ENCODE measurements at regions not wholly inside any gene's neighbourhood (a gene's known extent, or its start where the extent isn't known, plus 50 kb on each side); places are given as distances from the start of the nearest gene placed in this dataset.
"Not testable (repeated sequence)": the region's sequence is repeated elsewhere in the genome, so short reads cannot be mapped to it uniquely, and the experiment has no call there.

- H3K27me3 Mint-ChIP-seq (ENCODE audit: low read depth in 3 of 3); DNase-seq; H3K27ac Mint-ChIP-seq; H3K36me3 Mint-ChIP-seq; H3K4me1 Mint-ChIP-seq; H3K4me3 Mint-ChIP-seq; H3K9me3 Mint-ChIP-seq: not testable (repeated sequence)
Observed at GRCh38 chrX:51178356-51178900, 154.2 kb upstream of the NUDT10 start.

GRCh38 chrX:51179805-51180204 is 152.8 kb upstream of the NUDT10 start:
- H3K9me3 Mint-ChIP-seq; H3K27me3 Mint-ChIP-seq (ENCODE audit: low read depth in 3 of 3); DNase-seq; H3K27ac Mint-ChIP-seq; H3K4me3 Mint-ChIP-seq; H3K4me1 Mint-ChIP-seq; H3K36me3 Mint-ChIP-seq: not testable (repeated sequence)

GRCh38 chrX:51182545-51182944 is 150.1 kb upstream of the NUDT10 start:
- H3K4me3 Mint-ChIP-seq = no peak overlapping the region
- peaks cover 0 to 4% (median 3%) of the 10 kb centered on the region in 3 donors for H3K27me3 Mint-ChIP-seq (ENCODE audit: low read depth in 3 of 3)
- H3K36me3 Mint-ChIP-seq = no peaks in the 10 kb centered on the region
- peaks cover 0 to 6% (median under 1%) of the 10 kb centered on the region in 6 donors for H3K9me3 Mint-ChIP-seq
- H3K27ac Mint-ChIP-seq = no peak overlapping the region
- no peak for DNase-seq
- no peaks in the 10 kb centered on the region for H3K4me1 Mint-ChIP-seq

GRCh38 chrX:51192104-51192503 is 140.5 kb upstream of the NUDT10 start:
- H3K27me3 Mint-ChIP-seq (ENCODE audit: low read depth in 3 of 3) = peaks cover 0 to 6% (median 1%) of the 10 kb centered on the region in 3 donors
- H3K36me3 Mint-ChIP-seq = peaks cover 3 to 4% (median 4%) of the 10 kb centered on the region in 3 donors

GRCh38 chrX:51215266-51215665 is 117.4 kb upstream of the NUDT10 start:
- H3K9me3 Mint-ChIP-seq = peaks cover 0 to 1% (median 0%) of the 10 kb centered on the region in 6 donors

More at GRCh38 chrX:51192104-51192503, 140.5 kb upstream of the NUDT10 start:
- Mint-ChIP-seq H3K4me1 (no peaks in the 10 kb centered on the region), H3K4me3 (no peak overlapping the region), H3K27ac (no peak overlapping the region), H3K9me3 (peaks cover 0 to 7% (median 4%) of the 10 kb centered on the region in 6 donors)
- DNase-seq = no peak

GRCh38 chrX:51215856-51216255 is 116.8 kb upstream of the NUDT10 start:
- Mint-ChIP-seq H3K36me3 (no peaks in the 10 kb centered on the region), H3K9me3 (peaks cover 0 to 1% (median 0%) of the 10 kb centered on the region in 6 donors), H3K4me3 (no peak overlapping the region), H3K27me3 (ENCODE audit: low read depth in 3 of 3) (peaks cover 2 to 4% (median 3%) of the 10 kb centered on the region in 3 donors), H3K4me1 (no peaks in the 10 kb centered on the region), H3K27ac (no peak overlapping the region)
- DNase-seq = no peak

More at GRCh38 chrX:51215266-51215665, 117.4 kb upstream of the NUDT10 start:
- Mint-ChIP-seq H3K27me3 (ENCODE audit: low read depth in 3 of 3) (peaks cover 2 to 4% (median 3%) of the 10 kb centered on the region in 3 donors), H3K4me1 (no peaks in the 10 kb centered on the region), H3K4me3 (no peak overlapping the region), H3K36me3 (no peaks in the 10 kb centered on the region), H3K27ac (no peak overlapping the region)
- no peak for DNase-seq

- H3K4me3 Mint-ChIP-seq = no peak overlapping the region
- H3K9me3 Mint-ChIP-seq = peaks cover 0 to 29% (median 4%) of the 10 kb centered on the region in 6 donors
- H3K27ac Mint-ChIP-seq = no peak overlapping the region
- H3K27me3 Mint-ChIP-seq (ENCODE audit: low read depth in 3 of 3) = peaks cover 2 to 3% (median 3%) of the 10 kb centered on the region in 3 donors
- no peak for DNase-seq
- H3K4me1 Mint-ChIP-seq = no peaks in the 10 kb centered on the region
- H3K36me3 Mint-ChIP-seq = no peaks in the 10 kb centered on the region
Observed at GRCh38 chrX:51242212-51242611, 90.4 kb upstream of the NUDT10 start.

GRCh38 chrX:51257490-51257889 is 75.1 kb upstream of the NUDT10 start:
- no peaks in the 10 kb centered on the region for H3K9me3 Mint-ChIP-seq
- H3K4me3 Mint-ChIP-seq = no peak overlapping the region
- no peaks in the 10 kb centered on the region for H3K4me1 Mint-ChIP-seq
- no peaks in the 10 kb centered on the region for H3K36me3 Mint-ChIP-seq
- DNase-seq = no peak
- no peak overlapping the region for H3K27ac Mint-ChIP-seq
- H3K27me3 Mint-ChIP-seq (ENCODE audit: low read depth in 3 of 3) = peaks cover 0 to 5% (median 0%) of the 10 kb centered on the region in 3 donors

- not testable (repeated sequence) for H3K27ac Mint-ChIP-seq, H3K4me1 Mint-ChIP-seq, H3K4me3 Mint-ChIP-seq, H3K36me3 Mint-ChIP-seq, DNase-seq, H3K9me3 Mint-ChIP-seq
- H3K27me3 Mint-ChIP-seq (ENCODE audit: low read depth in 3 of 3) = peaks cover 0 to 11% (median 3%) of the 10 kb centered on the region in 3 donors
Observed at GRCh38 chrX:51262271-51262670, 70.4 kb upstream of the NUDT10 start.

- no peaks in the 10 kb centered on the region for H3K36me3 Mint-ChIP-seq
- no peak overlapping the region for H3K4me3 Mint-ChIP-seq
- no peak overlapping the region for H3K27ac Mint-ChIP-seq
- no peaks in the 10 kb centered on the region for H3K4me1 Mint-ChIP-seq
- no peak for DNase-seq
- peaks cover 0 to 4% (median 3%) of the 10 kb centered on the region in 3 donors for H3K27me3 Mint-ChIP-seq (ENCODE audit: low read depth in 3 of 3)
- H3K9me3 Mint-ChIP-seq = no peaks in the 10 kb centered on the region
Observed at GRCh38 chrX:51272638-51273037, 60.0 kb upstream of the NUDT10 start.

GRCh38 chrX:51281758-51282318 is 50.8 kb upstream of the NUDT10 start:
- H3K4me3 Mint-ChIP-seq = no peak overlapping the region
- DNase-seq = no peak

More at GRCh38 chrX:51281758-51282318, 50.8 kb upstream of the NUDT10 start:
- Mint-ChIP-seq H3K9me3 (no peaks in the 10 kb centered on the region), H3K4me1 (no peaks in the 10 kb centered on the region), H3K27me3 (ENCODE audit: low read depth in 3 of 3) (peaks cover 0 to 2% (median 1%) of the 10 kb centered on the region in 3 donors), H3K27ac (no peak overlapping the region), H3K36me3 (no peaks in the 10 kb centered on the region)
